Astrocyte (in vitro differentiated cells and primary cell): ENCODE measurements at regions not wholly inside any gene's neighbourhood (a gene's known extent, or its start where the extent isn't known, plus 50 kb on each side); places are given as distances from the start of the nearest gene placed in this dataset.

Experiments used
- DNase-seq: peaks from one replicate; pipeline ENCODE4 v3.0.0-alpha.2; 2010; ENCODE audit warnings: low read depth
- FAIRE-seq: peaks from 2 replicates; lab custom pipeline; 2011; peaks lifted over from hg19 to GRCh38; lab: Jason Lieb, UNC
- H2AFZ ChIP-seq: 2 replicates; pipeline ENCODE4 v1.6.0; 2012; ENCODE audit warnings: low read depth, low read length, inconsistent platforms
- H3K27ac ChIP-seq: 2 replicates; pipeline ENCODE4 v1.5.1; 2011; ENCODE audit warnings: low read depth, low read length, inconsistent platforms
- H3K27me3 ChIP-seq: 2 replicates; pipeline ENCODE4 v1.6.0; 2011; ENCODE audit warnings: low read length, inconsistent platforms; ENCODE audit not compliant: insufficient read depth
- H3K36me3 ChIP-seq: 2 replicates; pipeline ENCODE4 v1.5.1; 2011; ENCODE audit warnings: low read length, inconsistent platforms; ENCODE audit not compliant: insufficient read depth
- H3K4me1 ChIP-seq: 2 replicates; pipeline ENCODE4 v1.5.1; 2011; ENCODE audit warnings: low read length, inconsistent platforms; ENCODE audit not compliant: insufficient read depth
- H3K4me2 ChIP-seq: 2 replicates; pipeline ENCODE4 v1.6.0; 2012; ENCODE audit warnings: low read length, inconsistent platforms
- H3K4me3 ChIP-seq: 2 replicates; pipeline ENCODE4 v1.5.1; 2011; ENCODE audit warnings: low read depth, mild to moderate bottlenecking, low read length, inconsistent platforms; ENCODE audit not compliant: insufficient read depth
- H3K79me2 ChIP-seq: 2 replicates; pipeline ENCODE4 v1.6.0; 2012; ENCODE audit warnings: mild to moderate bottlenecking, low read length, inconsistent platforms; ENCODE audit not compliant: insufficient read depth
- H3K9ac ChIP-seq: 2 replicates; pipeline ENCODE4 v1.6.0; 2012; ENCODE audit warnings: mild to moderate bottlenecking, low read length, inconsistent platforms
- H3K9me3 ChIP-seq: 2 replicates; pipeline ENCODE4 v1.5.1; 2012; ENCODE audit warnings: low read depth, mild to moderate bottlenecking, low read length, inconsistent platforms; ENCODE audit not compliant: insufficient read depth
- H4K20me1 ChIP-seq: 2 replicates; pipeline ENCODE4 v1.6.0; 2012; ENCODE audit warnings: low read length, inconsistent platforms; ENCODE audit not compliant: insufficient read depth
- H3K27ac Mint-ChIP-seq: one replicate; pipeline ENCODE4 v1.8.0; 2021; ENCODE audit warnings: mild to moderate bottlenecking, mixed read lengths; ENCODE audit not compliant: unreplicated experiment
- H3K27me3 Mint-ChIP-seq: one replicate; pipeline ENCODE4 v1.8.0; 2021; ENCODE audit warnings: low read depth, mixed read lengths; ENCODE audit not compliant: unreplicated experiment
- H3K36me3 Mint-ChIP-seq: one replicate; pipeline ENCODE4 v1.8.0; 2021; ENCODE audit warnings: low read depth, mixed read lengths; ENCODE audit not compliant: unreplicated experiment
- H3K4me1 Mint-ChIP-seq: one replicate; pipeline ENCODE4 v1.8.0; 2021; ENCODE audit warnings: low read depth, mixed read lengths; ENCODE audit not compliant: unreplicated experiment
- H3K4me3 Mint-ChIP-seq: one replicate; pipeline ENCODE4 v1.8.0; 2021; ENCODE audit warnings: mild to moderate bottlenecking, moderate library complexity, mixed read lengths; ENCODE audit not compliant: unreplicated experiment
- H3K9me3 Mint-ChIP-seq: one replicate; pipeline ENCODE4 v1.8.0; 2021; ENCODE audit warnings: mild to moderate bottlenecking, mixed read lengths; ENCODE audit not compliant: unreplicated experiment
- EZH2 ChIP-seq: IDR thresholded peaks from 2 replicates; pipeline ENCODE4 v1.6.1; 2012; ENCODE audit warnings: mild to moderate bottlenecking, low read length, inconsistent platforms; ENCODE audit not compliant: insufficient read depth
- TF ChIP-seq, protein P1 (sequence below): IDR thresholded peaks from 2 replicates; pipeline ENCODE4 v1.5.1; 2011; ENCODE audit warnings: low read depth, mild to moderate bottlenecking, inconsistent platforms, low read length, moderate library complexity; ENCODE audit not compliant: insufficient read depth

DNA sequence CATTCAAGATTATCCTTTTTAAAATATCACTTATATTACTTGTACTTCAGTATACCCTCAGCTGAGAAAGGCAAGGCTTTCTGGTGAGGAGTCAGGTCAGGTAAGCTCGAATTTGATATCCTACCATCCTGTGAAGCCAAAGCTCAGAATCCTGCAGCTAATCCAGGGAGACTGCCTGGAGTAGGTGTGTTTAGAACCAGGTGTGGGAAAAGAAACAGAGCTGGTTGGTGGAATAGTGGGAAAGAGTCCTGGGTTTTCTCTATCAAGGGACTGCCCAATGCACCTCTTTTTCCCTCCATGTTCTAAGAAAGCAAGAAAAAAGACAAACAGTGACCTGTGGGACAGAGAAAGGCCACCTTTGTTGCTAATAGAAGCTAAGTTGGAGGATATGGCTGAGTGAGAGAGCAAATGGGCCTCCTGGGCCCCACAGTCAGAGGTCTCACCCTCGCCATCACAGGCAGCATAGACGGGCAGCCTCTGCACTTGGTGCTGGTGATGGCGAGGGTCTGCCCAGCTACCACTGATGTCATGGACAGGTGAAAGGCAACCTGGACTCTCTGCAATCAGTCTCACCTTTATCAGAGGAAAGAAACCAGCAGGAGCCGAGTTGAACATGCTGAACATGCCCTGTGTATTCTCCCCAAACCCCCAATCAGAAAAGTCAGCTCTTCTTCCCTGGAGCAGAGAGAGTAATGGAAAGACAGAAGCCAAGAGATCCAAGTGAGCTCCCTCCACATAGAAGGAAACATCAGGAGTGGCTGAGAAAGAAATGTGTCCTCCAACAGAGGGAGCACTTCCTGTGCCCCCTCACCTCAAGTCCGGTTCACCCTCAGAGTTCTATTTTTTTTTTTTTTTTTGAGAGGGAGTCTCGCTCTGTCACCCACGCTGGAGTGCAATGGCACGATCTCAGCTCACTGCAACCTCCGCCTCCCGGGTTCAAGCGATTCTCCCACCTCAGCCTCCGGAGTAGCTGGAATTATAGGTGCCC lies 491.3 kb downstream of the BUD13 start:
- TF ChIP-seq EZH2, result no peak
- TF ChIP-seq, protein P1, sequence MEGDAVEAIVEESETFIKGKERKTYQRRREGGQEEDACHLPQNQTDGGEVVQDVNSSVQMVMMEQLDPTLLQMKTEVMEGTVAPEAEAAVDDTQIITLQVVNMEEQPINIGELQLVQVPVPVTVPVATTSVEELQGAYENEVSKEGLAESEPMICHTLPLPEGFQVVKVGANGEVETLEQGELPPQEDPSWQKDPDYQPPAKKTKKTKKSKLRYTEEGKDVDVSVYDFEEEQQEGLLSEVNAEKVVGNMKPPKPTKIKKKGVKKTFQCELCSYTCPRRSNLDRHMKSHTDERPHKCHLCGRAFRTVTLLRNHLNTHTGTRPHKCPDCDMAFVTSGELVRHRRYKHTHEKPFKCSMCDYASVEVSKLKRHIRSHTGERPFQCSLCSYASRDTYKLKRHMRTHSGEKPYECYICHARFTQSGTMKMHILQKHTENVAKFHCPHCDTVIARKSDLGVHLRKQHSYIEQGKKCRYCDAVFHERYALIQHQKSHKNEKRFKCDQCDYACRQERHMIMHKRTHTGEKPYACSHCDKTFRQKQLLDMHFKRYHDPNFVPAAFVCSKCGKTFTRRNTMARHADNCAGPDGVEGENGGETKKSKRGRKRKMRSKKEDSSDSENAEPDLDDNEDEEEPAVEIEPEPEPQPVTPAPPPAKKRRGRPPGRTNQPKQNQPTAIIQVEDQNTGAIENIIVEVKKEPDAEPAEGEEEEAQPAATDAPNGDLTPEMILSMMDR, result no peak
- Histone ChIP-seq H3K4me3 (no peak overlapping the region), H3K36me3 (no peaks in the 10 kb centered on the region), H3K4me1 (no peaks in the 10 kb centered on the region), H3K79me2 (no peaks in the 10 kb centered on the region), H3K9me3 (no peaks in the 10 kb centered on the region), H4K20me1 (no peaks in the 10 kb centered on the region), H3K4me2 (no peak overlapping the region), H3K27ac (no peak overlapping the region), H3K9ac (no peak overlapping the region), H2AFZ (no peak overlapping the region), H3K27me3 (no peaks in the 10 kb centered on the region)
- Mint-ChIP-seq H3K36me3 (no peaks in the 10 kb centered on the region), H3K4me3 (no peak overlapping the region), H3K27ac (no peak overlapping the region), H3K4me1 (peaks cover 4% of the 10 kb centered on the region), H3K9me3 (peaks cover 2% of the 10 kb centered on the region), H3K27me3 (peaks cover 19% of the 10 kb centered on the region)
- FAIRE-seq (no peak), DNase-seq (no peak)

DNA sequence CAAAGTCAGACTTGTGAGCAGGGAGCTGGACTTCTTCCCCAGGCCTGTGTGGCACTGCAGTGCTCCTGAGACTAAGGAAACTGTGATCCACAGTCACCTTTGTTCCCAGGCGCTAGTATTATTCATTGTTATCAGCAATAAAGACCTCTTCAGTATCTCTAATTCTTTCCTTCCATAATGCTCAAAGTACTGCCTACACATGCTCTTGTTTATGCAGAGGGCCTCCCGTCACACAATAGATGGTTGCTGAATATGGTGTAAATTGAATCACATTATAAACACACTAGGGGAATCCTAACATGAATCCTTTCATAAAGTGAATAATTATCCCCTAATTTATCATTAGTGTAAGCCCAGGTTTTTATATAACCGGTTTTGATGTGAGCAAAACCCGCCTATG lies 493.3 kb downstream of the BUD13 start:
- Mint-ChIP-seq H3K4me1 (peaks cover 12% of the 10 kb centered on the region), H3K9me3 (peaks cover 2% of the 10 kb centered on the region), H3K4me3 (no peak overlapping the region), H3K27ac (no peak overlapping the region), H3K36me3 (no peaks in the 10 kb centered on the region), H3K27me3 (peaks cover 19% of the 10 kb centered on the region)
- no peaks in the 10 kb centered on the region for H4K20me1 ChIP-seq
- no peak for DNase-seq
- H2AFZ ChIP-seq, result no peak overlapping the region
- no peaks in the 10 kb centered on the region for H3K79me2 ChIP-seq
- H3K4me2 ChIP-seq, result no peak overlapping the region
- no peak overlapping the region for H3K4me3 ChIP-seq
- no peaks in the 10 kb centered on the region for H3K9me3 ChIP-seq
- no peak overlapping the region for H3K27ac ChIP-seq
- no peaks in the 10 kb centered on the region for H3K36me3 ChIP-seq
- H3K4me1 ChIP-seq, result peaks cover 3% of the 10 kb centered on the region
- no peaks in the 10 kb centered on the region for H3K27me3 ChIP-seq
- H3K9ac ChIP-seq, result no peak overlapping the region
- FAIRE-seq, result no peak
- TF ChIP-seq, protein P1, result no peak
- no peak for TF ChIP-seq EZH2

DNA sequence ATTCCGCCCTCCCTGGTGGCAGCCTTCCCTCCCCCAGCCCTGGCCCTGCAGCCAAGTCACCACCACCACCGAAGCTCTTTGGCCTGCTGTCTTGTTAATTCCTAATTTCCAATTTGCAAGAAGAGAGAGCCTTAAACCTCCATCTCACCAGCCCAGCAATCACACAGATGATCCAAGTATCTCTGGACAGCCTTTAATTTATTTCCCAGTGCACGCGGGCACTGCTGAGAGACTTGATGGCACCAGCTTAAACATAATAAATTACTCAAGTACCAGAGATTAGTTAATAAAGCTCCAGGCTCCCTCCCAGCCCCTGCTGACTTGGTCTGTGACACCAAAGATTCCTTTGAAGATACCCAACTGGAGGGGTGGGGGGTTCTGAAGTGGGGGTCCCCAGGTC lies 494.7 kb downstream of the BUD13 start:
- Histone ChIP-seq H3K27ac (no peak overlapping the region), H3K79me2 (no peaks in the 10 kb centered on the region), H3K4me3 (no peak overlapping the region), H3K9me3 (no peaks in the 10 kb centered on the region), H3K4me1 (peaks cover 3% of the 10 kb centered on the region), H3K36me3 (no peaks in the 10 kb centered on the region), H2AFZ (no peak overlapping the region), H3K27me3 (no peaks in the 10 kb centered on the region), H4K20me1 (no peaks in the 10 kb centered on the region), H3K4me2 (no peak overlapping the region), H3K9ac (no peak overlapping the region)
- Mint-ChIP-seq H3K4me3 (no peak overlapping the region), H3K36me3 (no peaks in the 10 kb centered on the region), H3K27me3 (peaks cover 25% of the 10 kb centered on the region), H3K4me1 (peaks cover 15% of the 10 kb centered on the region), H3K9me3 (peaks cover 2% of the 10 kb centered on the region), H3K27ac (no peak overlapping the region)
- DNase-seq (no peak), FAIRE-seq (no peak)
- TF ChIP-seq EZH2, result no peak
- TF ChIP-seq, protein P1, result no peak
